SW 1271 (cell line): ENCODE measurements at regions not wholly inside any gene's neighbourhood (a gene's known extent, or its start where the extent isn't known, plus 50 kb on each side); places are given as distances from the start of the nearest gene placed in this dataset.

Experiments used
- DNase-seq, 2 experiments: peaks; one replicate each; lab custom pipeline; 2025; lab: John Stamatoyannopoulos, UW

- no peak for DNase-seq
Observed at GRCh38 chr6:164021589-164022250, 607.2 kb downstream of the QKI start.

- DNase-seq = no peak
Observed at GRCh38 chr6:164020142-164020541, 605.6 kb downstream of the QKI start.

- DNase-seq = no peak
Observed at GRCh38 chr6:164018133-164018532, 603.6 kb downstream of the QKI start.

GRCh38 chr6:164016056-164016455 lies 601.5 kb downstream of the QKI start:
- no peak for DNase-seq

- no peak for DNase-seq
Observed at GRCh38 chr6:164015088-164015484, 600.6 kb downstream of the QKI start.

- DNase-seq = no peak
Observed at GRCh38 chr6:164014346-164015087, 600.0 kb downstream of the QKI start.

GRCh38 chr6:164013480-164014208 lies 599.1 kb downstream of the QKI start:
- no peak for DNase-seq

- DNase-seq = no peak
Observed at GRCh38 chr6:164011321-164011720, 596.8 kb downstream of the QKI start.

- DNase-seq = no peak
Observed at GRCh38 chr6:164010441-164011103, 596.1 kb downstream of the QKI start.

- no peak for DNase-seq
Observed at GRCh38 chr6:164008902-164009301, 594.4 kb downstream of the QKI start.

- no peak for DNase-seq
Observed at GRCh38 chr6:164007881-164008280, 593.4 kb downstream of the QKI start.

- DNase-seq = no peak
Observed at GRCh38 chr6:164006459-164006858, 591.9 kb downstream of the QKI start.

- DNase-seq = no peak
Observed at GRCh38 chr6:164005004-164005711, 590.6 kb downstream of the QKI start.

GRCh38 chr6:164000276-164000675 lies 585.8 kb downstream of the QKI start:
- DNase-seq = no peak

GRCh38 chr6:163999475-164000125 lies 585.1 kb downstream of the QKI start:
- DNase-seq = no peak

GRCh38 chr6:163998496-163998895 lies 584.0 kb downstream of the QKI start:
- no peak for DNase-seq

GRCh38 chr6:163996491-163996890 lies 582.0 kb downstream of the QKI start:
- DNase-seq = no peak

- no peak for DNase-seq
Observed at GRCh38 chr6:163994566-163994965, 580.0 kb downstream of the QKI start.

- no peak for DNase-seq
Observed at GRCh38 chr6:163992701-163993100, 578.2 kb downstream of the QKI start.

GRCh38 chr6:163992056-163992455 lies 577.5 kb downstream of the QKI start:
- DNase-seq = no peak

- DNase-seq = no peak
Observed at GRCh38 chr6:163991321-163991720, 576.8 kb downstream of the QKI start.
